ENCODE measurements at regions not wholly inside any gene's neighbourhood (a gene's known extent, or its start where the extent isn't known, plus 50 kb on each side); places are given as distances from the start of the nearest gene placed in this dataset.
"Not testable (repeated sequence)": the region's sequence is repeated elsewhere in the genome, so short reads cannot be mapped to it uniquely, and the experiment has no call there.

- H3K36me3 Mint-ChIP-seq; H3K9me3 ChIP-seq; H3K27ac ChIP-seq (ENCODE audit: low read length); H3K4me1 ChIP-seq (ENCODE audit: control insufficient read depth in 1 of 2, extremely low read depth in 1 of 2, insufficient read depth in 2 of 2, low read length in 2 of 2); POLR2A ChIA-PET; H3K4me3 ChIP-seq (ENCODE audit: control insufficient read depth in 1 of 2, extremely low read depth in 1 of 2, low read length in 1 of 2); H3K27ac Mint-ChIP-seq; H3K4me3 Mint-ChIP-seq; H3K36me3 ChIP-seq (ENCODE audit: control insufficient read depth in 2 of 2, extremely low read depth in 1 of 2, insufficient read depth in 1 of 2, low read length in 1 of 2); ATAC-seq (replicated peaks in 1 of 4); H3K27me3 Mint-ChIP-seq; H3K9me3 Mint-ChIP-seq; CTCF ChIA-PET; DNase-seq; H3K4me1 Mint-ChIP-seq; H3K27me3 ChIP-seq (replicated peaks in 1 of 2; ENCODE audit: control insufficient read depth in 2 of 2, extremely low read depth in 1 of 2, insufficient read depth in 2 of 2, low read length in 1 of 2): not testable (repeated sequence)
- no CpG with 5 or more reads among the region's 13 CpGs for WGBS (ENCODE audit: insufficient coverage)
These were observed 1014.7 kb downstream of the FSCB start for GRCh38 chr14:43492359-43492758.

GRCh38 chr14:43483415-43483814, 1023.7 kb downstream of the FSCB start:
- Mint-ChIP-seq H3K36me3 (no peaks in the 10 kb centered on the region), H3K4me3 (no peak overlapping the region), H3K27me3 (no peaks in the 10 kb centered on the region), H3K27ac (no peak overlapping the region), H3K4me1 (no peaks in the 10 kb centered on the region), H3K9me3 (peaks cover 3 to 7% (median 3%) of the 10 kb centered on the region in 3 donors)
- WGBS (ENCODE audit: insufficient coverage), result no CpG with 5 or more reads among the region's 3 CpGs
- DNase-seq, result no peak
- POLR2A ChIA-PET, result no interaction called here
- Histone ChIP-seq H3K27ac (ENCODE audit: low read length) (no peak overlapping the region), H3K36me3 (ENCODE audit: control insufficient read depth in 2 of 2, extremely low read depth in 1 of 2, insufficient read depth in 1 of 2, low read length in 1 of 2) (no peaks in the 10 kb centered on the region), H3K27me3 (replicated peaks in 1 of 2; ENCODE audit: control insufficient read depth in 2 of 2, extremely low read depth in 1 of 2, insufficient read depth in 2 of 2, low read length in 1 of 2) (no peaks in the 10 kb centered on the region), H3K4me3 (ENCODE audit: control insufficient read depth in 1 of 2, extremely low read depth in 1 of 2, low read length in 1 of 2) (no peak overlapping the region), H3K9me3 (no peaks in the 10 kb centered on the region), H3K4me1 (ENCODE audit: control insufficient read depth in 1 of 2, extremely low read depth in 1 of 2, insufficient read depth in 2 of 2, low read length in 2 of 2) (no peaks in the 10 kb centered on the region)
- CTCF ChIA-PET, result no interaction called here
- no peak for ATAC-seq (replicated peaks in 1 of 4)

- CTCF ChIA-PET, result no interaction called here
- no peak for ATAC-seq (replicated peaks in 1 of 4)
- H3K27ac Mint-ChIP-seq, result no peak overlapping the region
- 100% methylated on average over 1 of the region's 2 CpGs for WGBS (ENCODE audit: insufficient coverage)
- Histone ChIP-seq H3K4me3 (ENCODE audit: control insufficient read depth in 1 of 2, extremely low read depth in 1 of 2, low read length in 1 of 2) (no peak overlapping the region), H3K36me3 (ENCODE audit: control insufficient read depth in 2 of 2, extremely low read depth in 1 of 2, insufficient read depth in 1 of 2, low read length in 1 of 2) (no peaks in the 10 kb centered on the region), H3K9me3 (no peaks in the 10 kb centered on the region), H3K27me3 (replicated peaks in 1 of 2; ENCODE audit: control insufficient read depth in 2 of 2, extremely low read depth in 1 of 2, insufficient read depth in 2 of 2, low read length in 1 of 2) (no peaks in the 10 kb centered on the region), H3K4me1 (ENCODE audit: control insufficient read depth in 1 of 2, extremely low read depth in 1 of 2, insufficient read depth in 2 of 2, low read length in 2 of 2) (no peaks in the 10 kb centered on the region), H3K27ac (ENCODE audit: low read length) (no peak overlapping the region)
- no peaks in the 10 kb centered on the region for H3K27me3 Mint-ChIP-seq
- no peaks in the 10 kb centered on the region for H3K36me3 Mint-ChIP-seq
- peaks cover 3 to 12% (median 3%) of the 10 kb centered on the region in 3 donors for H3K9me3 Mint-ChIP-seq
- POLR2A ChIA-PET, result no interaction called here
- no peak for DNase-seq
- no peak overlapping the region for H3K4me3 Mint-ChIP-seq
- H3K4me1 Mint-ChIP-seq, result no peaks in the 10 kb centered on the region
These were observed 1025.2 kb downstream of the FSCB start for GRCh38 chr14:43481864-43482263.

- POLR2A ChIA-PET, result no interaction called here
- Histone ChIP-seq H3K4me3 (ENCODE audit: control insufficient read depth in 1 of 2, extremely low read depth in 1 of 2, low read length in 1 of 2) (no peak overlapping the region), H3K4me1 (ENCODE audit: control insufficient read depth in 1 of 2, extremely low read depth in 1 of 2, insufficient read depth in 2 of 2, low read length in 2 of 2) (no peaks in the 10 kb centered on the region), H3K27me3 (replicated peaks in 1 of 2; ENCODE audit: control insufficient read depth in 2 of 2, extremely low read depth in 1 of 2, insufficient read depth in 2 of 2, low read length in 1 of 2) (no peaks in the 10 kb centered on the region), H3K27ac (ENCODE audit: low read length) (no peak overlapping the region), H3K36me3 (ENCODE audit: control insufficient read depth in 2 of 2, extremely low read depth in 1 of 2, insufficient read depth in 1 of 2, low read length in 1 of 2) (no peaks in the 10 kb centered on the region), H3K9me3 (no peaks in the 10 kb centered on the region)
- no peak for DNase-seq
- CTCF ChIA-PET, result no interaction called here
- H3K36me3 Mint-ChIP-seq, result no peaks in the 10 kb centered on the region
- H3K4me1 Mint-ChIP-seq, result no peaks in the 10 kb centered on the region
- H3K27ac Mint-ChIP-seq, result no peak overlapping the region
- no peaks in the 10 kb centered on the region for H3K27me3 Mint-ChIP-seq
- no peak overlapping the region for H3K4me3 Mint-ChIP-seq
- peaks cover 3 to 13% (median 4%) of the 10 kb centered on the region in 3 donors for H3K9me3 Mint-ChIP-seq
- no CpG with 5 or more reads among the region's 1 CpG for WGBS (ENCODE audit: insufficient coverage)
- ATAC-seq (replicated peaks in 1 of 4), result no peak
These were observed 1026.1 kb downstream of the FSCB start for GRCh38 chr14:43480976-43481375.

GRCh38 chr14:43479596-43480195, 1027.4 kb downstream of the FSCB start:
- CTCF ChIA-PET, result no interaction called here
- Mint-ChIP-seq H3K27me3 (no peaks in the 10 kb centered on the region), H3K36me3 (no peaks in the 10 kb centered on the region), H3K27ac (no peak overlapping the region), H3K4me1 (no peaks in the 10 kb centered on the region), H3K9me3 (peaks cover 0 to 13% (median 6%) of the 10 kb centered on the region in 3 donors), H3K4me3 (no peak overlapping the region)
- Histone ChIP-seq H3K4me3 (ENCODE audit: control insufficient read depth in 1 of 2, extremely low read depth in 1 of 2, low read length in 1 of 2) (no peak overlapping the region), H3K4me1 (ENCODE audit: control insufficient read depth in 1 of 2, extremely low read depth in 1 of 2, insufficient read depth in 2 of 2, low read length in 2 of 2) (no peaks in the 10 kb centered on the region), H3K9me3 (no peaks in the 10 kb centered on the region), H3K27me3 (replicated peaks in 1 of 2; ENCODE audit: control insufficient read depth in 2 of 2, extremely low read depth in 1 of 2, insufficient read depth in 2 of 2, low read length in 1 of 2) (no peaks in the 10 kb centered on the region), H3K27ac (ENCODE audit: low read length) (no peak overlapping the region), H3K36me3 (ENCODE audit: control insufficient read depth in 2 of 2, extremely low read depth in 1 of 2, insufficient read depth in 1 of 2, low read length in 1 of 2) (no peaks in the 10 kb centered on the region)
- no peak for DNase-seq
- WGBS (ENCODE audit: insufficient coverage), result no CpG with 5 or more reads among the region's 2 CpGs
- ATAC-seq (replicated peaks in 1 of 4), result no peak
- POLR2A ChIA-PET, result no interaction called here

GRCh38 chr14:43476822-43477221, 1030.3 kb downstream of the FSCB start:
- Mint-ChIP-seq H3K4me1 (no peaks in the 10 kb centered on the region), H3K9me3 (peaks cover 6 to 11% (median 8%) of the 10 kb centered on the region in 3 donors), H3K27me3 (no peaks in the 10 kb centered on the region), H3K4me3 (no peak overlapping the region), H3K36me3 (no peaks in the 10 kb centered on the region), H3K27ac (no peak overlapping the region)
- DNase-seq (no peak), ATAC-seq (replicated peaks in 1 of 4) (no peak)
- Histone ChIP-seq H3K36me3 (ENCODE audit: control insufficient read depth in 2 of 2, extremely low read depth in 1 of 2, insufficient read depth in 1 of 2, low read length in 1 of 2) (no peaks in the 10 kb centered on the region), H3K4me1 (ENCODE audit: control insufficient read depth in 1 of 2, extremely low read depth in 1 of 2, insufficient read depth in 2 of 2, low read length in 2 of 2) (no peaks in the 10 kb centered on the region), H3K9me3 (no peaks in the 10 kb centered on the region), H3K4me3 (ENCODE audit: control insufficient read depth in 1 of 2, extremely low read depth in 1 of 2, low read length in 1 of 2) (no peak overlapping the region), H3K27me3 (replicated peaks in 1 of 2; ENCODE audit: control insufficient read depth in 2 of 2, extremely low read depth in 1 of 2, insufficient read depth in 2 of 2, low read length in 1 of 2) (no peaks in the 10 kb centered on the region), H3K27ac (ENCODE audit: low read length) (no peak overlapping the region)
- 67% methylated on average over 1 of the region's 2 CpGs for WGBS (ENCODE audit: insufficient coverage)
- ChIA-PET CTCF (interaction anchor here in 1 of 2 donors (0.7 kb wide), 1 partner anchor 87 kb away, joined by 3 read pairs; no protein-coding TSS in a partner anchor), POLR2A (no interaction called here)

- Histone ChIP-seq H3K27ac (ENCODE audit: low read length) (no peak overlapping the region), H3K36me3 (ENCODE audit: control insufficient read depth in 2 of 2, extremely low read depth in 1 of 2, insufficient read depth in 1 of 2, low read length in 1 of 2) (no peaks in the 10 kb centered on the region), H3K4me3 (ENCODE audit: control insufficient read depth in 1 of 2, extremely low read depth in 1 of 2, low read length in 1 of 2) (no peak overlapping the region), H3K27me3 (replicated peaks in 1 of 2; ENCODE audit: control insufficient read depth in 2 of 2, extremely low read depth in 1 of 2, insufficient read depth in 2 of 2, low read length in 1 of 2) (no peaks in the 10 kb centered on the region), H3K9me3 (no peaks in the 10 kb centered on the region), H3K4me1 (ENCODE audit: control insufficient read depth in 1 of 2, extremely low read depth in 1 of 2, insufficient read depth in 2 of 2, low read length in 2 of 2) (no peaks in the 10 kb centered on the region)
- CTCF ChIA-PET, result no interaction called here
- DNase-seq (no peak), ATAC-seq (replicated peaks in 1 of 4) (no peak)
- H3K9me3 Mint-ChIP-seq, result peaks cover 3 to 12% (median 11%) of the 10 kb centered on the region in 3 donors
- H3K36me3 Mint-ChIP-seq, result no peaks in the 10 kb centered on the region
- H3K27me3 Mint-ChIP-seq, result no peaks in the 10 kb centered on the region
- H3K27ac Mint-ChIP-seq, result no peak overlapping the region
- POLR2A ChIA-PET, result no interaction called here
- no peaks in the 10 kb centered on the region for H3K4me1 Mint-ChIP-seq
- H3K4me3 Mint-ChIP-seq, result no peak overlapping the region
These were observed 1031.3 kb downstream of the FSCB start for GRCh38 chr14:43475757-43476156.
